ENCODE measurements at regions not wholly inside any gene's neighbourhood (a gene's known extent, or its start where the extent isn't known, plus 50 kb on each side); places are given as distances from the start of the nearest gene placed in this dataset.

GRCh38 chr11:24043842-24044241 lies 453.0 kb upstream of the LUZP2 start:
- TF ChIP-seq CTCF (IDR thresholded peaks at IDR 0.05; ENCODE audit: insufficient read depth, low read depth, low read length, missing control alignments): no peak
- no peak overlapping the region for H3K4me3 ChIP-seq (ENCODE audit: low read length)
- DNase-seq (ENCODE audit: low read depth): no peak

- H3K4me3 ChIP-seq (ENCODE audit: low read length): no peak overlapping the region
- TF ChIP-seq CTCF (IDR thresholded peaks at IDR 0.05; ENCODE audit: insufficient read depth, low read depth, low read length, missing control alignments): no peak
- DNase-seq (ENCODE audit: low read depth): no peak
These were observed 450.1 kb upstream of the LUZP2 start for GRCh38 chr11:24046731-24047130.

- TF ChIP-seq CTCF (IDR thresholded peaks at IDR 0.05; ENCODE audit: insufficient read depth, low read depth, low read length, missing control alignments): no peak
- H3K4me3 ChIP-seq (ENCODE audit: low read length): no peak overlapping the region
- no peak for DNase-seq (ENCODE audit: low read depth)
These were observed 440.8 kb upstream of the LUZP2 start for GRCh38 chr11:24056051-24056450.

GRCh38 chr11:24060125-24060524 lies 436.7 kb upstream of the LUZP2 start:
- no peak for DNase-seq (ENCODE audit: low read depth)
- no peak overlapping the region for H3K4me3 ChIP-seq (ENCODE audit: low read length)
- no peak for TF ChIP-seq CTCF (IDR thresholded peaks at IDR 0.05; ENCODE audit: insufficient read depth, low read depth, low read length, missing control alignments)

- no peak for TF ChIP-seq CTCF (IDR thresholded peaks at IDR 0.05; ENCODE audit: insufficient read depth, low read depth, low read length, missing control alignments)
These were observed 432.4 kb upstream of the LUZP2 start for GRCh38 chr11:24064309-24064903.

GRCh38 chr11:24068197-24068596 lies 428.7 kb upstream of the LUZP2 start:
- H3K4me3 ChIP-seq (ENCODE audit: low read length): no peak overlapping the region
- DNase-seq (ENCODE audit: low read depth): no peak
- no peak for TF ChIP-seq CTCF (IDR thresholded peaks at IDR 0.05; ENCODE audit: insufficient read depth, low read depth, low read length, missing control alignments)

More at GRCh38 chr11:24064309-24064903, 432.4 kb upstream of the LUZP2 start:
- no peak overlapping the region for H3K4me3 ChIP-seq (ENCODE audit: low read length)
- no peak for DNase-seq (ENCODE audit: low read depth)

- no peak for TF ChIP-seq CTCF (IDR thresholded peaks at IDR 0.05; ENCODE audit: insufficient read depth, low read depth, low read length, missing control alignments)
- no peak for DNase-seq (ENCODE audit: low read depth)
- H3K4me3 ChIP-seq (ENCODE audit: low read length): no peak overlapping the region
These were observed 426.4 kb upstream of the LUZP2 start for GRCh38 chr11:24070435-24070834.
